HUES48 (cell line): ENCODE measurements at regions not wholly inside any gene's neighbourhood (a gene's known extent, or its start where the extent isn't known, plus 50 kb on each side); places are given as distances from the start of the nearest gene placed in this dataset.
"Not testable (repeated sequence)": the region's sequence is repeated elsewhere in the genome, so short reads cannot be mapped to it uniquely, and the experiment has no call there.

Source experiments
- H3K27ac ChIP-seq: one replicate; pipeline ENCODE4 v1.7.0; 2013; ENCODE audit warnings: low read depth, low read length, inconsistent platforms
- H3K27me3 ChIP-seq: 2 replicates; pipeline ENCODE4 v1.6.1; 2013; ENCODE audit warnings: mild to moderate bottlenecking, low read length; ENCODE audit not compliant: control insufficient read depth, insufficient read depth
- H3K36me3 ChIP-seq: 2 replicates; pipeline ENCODE4 v1.6.1; 2013; ENCODE audit warnings: low read length; ENCODE audit not compliant: control insufficient read depth, insufficient read depth
- H3K4me1 ChIP-seq: 2 replicates; pipeline ENCODE4 v1.6.1; 2013; ENCODE audit warnings: mild to moderate bottlenecking, low read length; ENCODE audit not compliant: control insufficient read depth, insufficient read depth
- H3K4me3 ChIP-seq: 2 replicates; pipeline ENCODE4 v1.5.1; 2013; ENCODE audit warnings: mild to moderate bottlenecking, low read depth, low read length
- H3K9ac ChIP-seq: 2 replicates; pipeline ENCODE4 v1.6.1; 2013; ENCODE audit warnings: mild to moderate bottlenecking, low read depth, low read length, moderate library complexity
- H3K9me3 ChIP-seq: 2 replicates; pipeline ENCODE4 v1.6.1; 2013; ENCODE audit warnings: low read length; ENCODE audit not compliant: control insufficient read depth, insufficient read depth

- no peaks in the 10 kb centered on the region for H3K4me1 ChIP-seq
- no peaks in the 10 kb centered on the region for H3K27me3 ChIP-seq
- H3K36me3 ChIP-seq: no peaks in the 10 kb centered on the region
- peaks cover 34% of the 10 kb centered on the region for H3K9me3 ChIP-seq
- H3K27ac ChIP-seq: no peak overlapping the region
- H3K4me3 ChIP-seq: no peak overlapping the region
- no peak overlapping the region for H3K9ac ChIP-seq
These were observed 165.0 kb downstream of the SPIN4 start for GRCh38 chrX:63186137-63186536.

- H3K4me3 ChIP-seq, H3K27ac ChIP-seq, H3K9me3 ChIP-seq, H3K4me1 ChIP-seq, H3K36me3 ChIP-seq, H3K27me3 ChIP-seq, H3K9ac ChIP-seq: not testable (repeated sequence)
These were observed 171.3 kb downstream of the SPIN4 start for GRCh38 chrX:63179852-63180251.

GRCh38 chrX:63176578-63176977 is 174.6 kb downstream of the SPIN4 start:
- H3K4me3 ChIP-seq, H3K9me3 ChIP-seq, H3K36me3 ChIP-seq, H3K9ac ChIP-seq, H3K27me3 ChIP-seq, H3K27ac ChIP-seq, H3K4me1 ChIP-seq: not testable (repeated sequence)

DNA sequence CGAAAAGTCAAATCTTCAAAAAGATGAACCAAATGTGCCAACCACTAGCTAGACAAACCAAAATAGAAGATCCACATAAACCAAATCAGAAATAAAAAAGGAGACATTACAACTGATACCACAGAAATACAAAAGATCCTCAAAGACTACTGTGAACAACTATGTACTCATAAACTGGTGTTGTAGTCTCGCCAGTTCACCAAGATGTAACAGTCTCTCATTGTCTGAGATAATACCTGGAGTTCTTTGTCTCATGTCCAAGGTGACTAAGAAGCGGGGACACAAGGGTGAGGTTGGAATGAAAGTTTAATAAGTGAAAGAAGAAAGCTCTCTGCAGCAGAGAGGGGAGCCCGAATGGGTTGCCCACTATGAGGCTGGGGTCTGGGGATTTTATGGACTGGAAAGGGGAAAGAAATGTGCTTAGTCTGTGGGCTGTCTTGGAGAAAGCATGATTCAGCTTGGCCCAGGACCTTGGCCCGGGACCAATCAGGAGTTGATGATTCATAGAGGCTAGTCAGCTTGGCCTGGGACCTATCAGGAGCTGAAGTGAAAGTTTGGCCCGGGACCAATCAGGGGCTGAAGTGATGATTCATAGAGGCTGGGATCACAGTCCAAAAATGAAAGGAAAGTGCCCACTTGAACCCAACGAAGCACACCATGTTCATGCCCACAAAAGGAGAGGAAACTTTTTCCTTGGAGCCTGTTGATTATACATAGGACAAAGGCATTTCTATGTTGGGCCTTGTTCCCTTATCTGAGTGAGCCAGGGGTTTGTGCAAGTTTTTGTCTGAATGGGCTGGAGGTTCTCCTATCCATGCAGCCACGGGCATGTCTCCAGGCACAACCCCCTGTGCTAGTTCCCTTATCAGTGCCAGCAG is 177.1 kb downstream of the SPIN4 start:
- H3K27me3 ChIP-seq, H3K4me3 ChIP-seq, H3K9me3 ChIP-seq, H3K4me1 ChIP-seq, H3K36me3 ChIP-seq, H3K27ac ChIP-seq, H3K9ac ChIP-seq: not testable (repeated sequence)

DNA sequence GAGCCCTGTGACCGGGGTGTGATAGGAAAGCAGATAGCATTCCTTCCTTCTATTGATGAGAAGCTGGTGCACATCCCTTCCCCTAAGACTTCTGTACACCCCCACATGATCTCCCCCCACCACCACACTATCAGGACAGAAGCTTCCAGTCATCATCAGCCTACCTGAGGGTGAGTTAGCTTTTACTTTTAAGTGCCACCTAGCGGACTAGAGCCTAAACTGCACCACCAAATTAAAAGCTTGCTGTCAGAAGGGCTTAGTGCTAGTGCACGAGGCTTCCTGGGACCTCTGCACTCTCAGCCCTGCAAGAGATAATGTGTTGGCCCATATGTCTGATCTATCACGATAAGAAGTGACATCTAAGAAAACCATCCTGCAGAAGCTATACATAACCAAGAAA is 181.7 kb downstream of the SPIN4 start:
- not testable (repeated sequence) for H3K9me3 ChIP-seq, H3K4me3 ChIP-seq, H3K36me3 ChIP-seq, H3K4me1 ChIP-seq, H3K9ac ChIP-seq, H3K27ac ChIP-seq, H3K27me3 ChIP-seq

- H3K27me3 ChIP-seq, H3K36me3 ChIP-seq, H3K4me3 ChIP-seq, H3K9me3 ChIP-seq, H3K9ac ChIP-seq, H3K4me1 ChIP-seq, H3K27ac ChIP-seq: not testable (repeated sequence)
These were observed 182.2 kb downstream of the SPIN4 start for GRCh38 chrX:63168949-63169348.

GRCh38 chrX:63167002-63167401 is 184.1 kb downstream of the SPIN4 start:
- not testable (repeated sequence) for H3K9me3 ChIP-seq, H3K4me3 ChIP-seq, H3K36me3 ChIP-seq, H3K27me3 ChIP-seq, H3K9ac ChIP-seq, H3K4me1 ChIP-seq, H3K27ac ChIP-seq

DNA sequence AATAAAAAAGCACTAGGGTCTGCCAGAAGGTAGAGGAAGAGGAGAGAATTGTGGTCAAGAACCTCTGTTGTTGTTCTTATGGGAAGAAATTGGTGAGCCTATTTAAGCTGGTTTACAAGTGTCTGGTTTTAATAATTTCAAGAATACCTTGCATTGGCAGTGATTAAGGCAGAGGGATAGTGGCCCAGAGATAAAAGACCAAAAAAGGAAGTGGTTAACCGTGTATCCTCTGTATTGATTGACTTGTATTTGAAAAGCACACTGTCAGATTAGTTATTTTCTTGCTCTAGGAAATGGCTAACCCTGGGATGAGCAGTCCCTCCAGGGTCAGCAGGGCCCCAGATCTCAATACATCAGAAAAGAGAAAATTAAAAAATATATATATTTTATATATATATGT is 190.1 kb downstream of the SPIN4 start:
- H3K9me3 ChIP-seq, H3K4me1 ChIP-seq, H3K9ac ChIP-seq, H3K27me3 ChIP-seq, H3K27ac ChIP-seq, H3K36me3 ChIP-seq, H3K4me3 ChIP-seq: not testable (repeated sequence)

DNA sequence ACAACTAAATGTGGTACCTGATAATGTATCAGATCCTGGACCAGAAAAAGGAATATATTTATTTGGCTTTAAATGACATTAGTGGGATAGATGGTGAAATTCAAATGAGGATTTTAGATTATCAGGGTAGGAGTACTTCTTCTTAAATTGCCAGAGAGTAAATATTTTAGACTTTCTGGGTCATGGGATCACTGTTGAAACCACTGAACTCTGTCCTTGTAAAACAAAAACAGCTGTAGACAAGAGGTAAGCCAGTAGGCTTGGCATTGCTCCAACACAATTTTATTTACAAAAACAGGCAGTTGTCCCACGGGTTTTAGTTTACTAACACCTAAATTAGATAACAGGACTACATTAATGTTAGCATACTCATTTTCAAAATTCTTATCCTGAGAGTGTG is 190.8 kb downstream of the SPIN4 start:
- not testable (repeated sequence) for H3K27me3 ChIP-seq, H3K4me1 ChIP-seq, H3K9ac ChIP-seq, H3K9me3 ChIP-seq, H3K4me3 ChIP-seq, H3K27ac ChIP-seq, H3K36me3 ChIP-seq

DNA sequence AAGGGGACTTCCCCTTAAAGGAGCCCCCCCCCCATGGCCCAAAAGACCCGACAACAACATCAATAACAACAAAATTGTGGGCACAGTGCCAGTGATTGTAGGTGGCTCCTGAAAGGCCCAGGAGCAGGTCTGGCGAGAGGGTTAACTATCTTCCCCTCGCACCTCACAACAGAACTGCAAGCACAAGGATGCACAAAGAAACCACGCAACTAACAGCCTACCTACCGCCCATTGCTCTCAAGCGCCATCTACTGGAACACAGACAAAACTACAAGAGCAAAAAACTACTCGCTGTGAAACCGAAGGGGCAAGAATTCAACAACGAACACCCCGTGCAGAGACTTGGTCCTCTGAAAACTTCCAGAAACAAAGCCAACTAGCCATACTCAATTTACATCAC is 205.6 kb downstream of the SPIN4 start:
- H3K4me3 ChIP-seq, H3K36me3 ChIP-seq, H3K9ac ChIP-seq, H3K27me3 ChIP-seq, H3K4me1 ChIP-seq, H3K9me3 ChIP-seq, H3K27ac ChIP-seq: not testable (repeated sequence)

GRCh38 chrX:63142588-63142987 is 208.5 kb downstream of the SPIN4 start:
- not testable (repeated sequence) for H3K4me3 ChIP-seq, H3K9me3 ChIP-seq, H3K27ac ChIP-seq, H3K9ac ChIP-seq, H3K27me3 ChIP-seq, H3K36me3 ChIP-seq, H3K4me1 ChIP-seq

DNA sequence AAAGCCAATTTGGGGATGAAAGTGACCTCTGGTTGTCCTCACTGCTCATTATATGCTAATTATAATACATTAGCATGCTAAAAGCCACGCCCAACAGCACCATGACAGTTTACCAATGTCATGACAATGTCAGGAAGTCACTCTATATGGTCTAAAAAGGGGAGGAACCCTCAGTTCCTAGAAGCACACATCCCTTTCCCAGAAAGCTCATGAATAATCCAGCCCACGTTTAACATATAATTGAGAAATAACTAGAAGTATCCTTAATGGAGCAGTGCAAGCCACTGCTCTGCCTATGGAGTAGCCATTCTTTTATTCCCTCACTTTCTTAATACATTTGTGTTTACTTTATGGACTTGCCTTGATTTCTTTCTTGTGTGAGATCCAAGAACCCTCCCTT is 215.3 kb downstream of the SPIN4 start:
- not testable (repeated sequence) for H3K4me1 ChIP-seq, H3K27me3 ChIP-seq, H3K36me3 ChIP-seq

More for the DNA sequence above, 215.3 kb downstream of the SPIN4 start:
- not testable (repeated sequence) for H3K9me3 ChIP-seq, H3K27ac ChIP-seq, H3K9ac ChIP-seq, H3K4me3 ChIP-seq
